PC-3 (cell line): ENCODE measurements at regions not wholly inside any gene's neighbourhood (a gene's known extent, or its start where the extent isn't known, plus 50 kb on each side); places are given as distances from the start of the nearest gene placed in this dataset.

Experiments used
- CTCF ChIP-seq: fragments of 300-600 bp; sonication (generic); conservative IDR thresholded peaks from 2 replicates; pipeline ENCODE4 v1.5.1; 2017; ENCODE audit warnings: antibody characterized with exemption, low read depth, mild to moderate bottlenecking, low read length
- EZH2 ChIP-seq: fragments of 300-600 bp; sonication (generic); IDR thresholded peaks from one replicate; pipeline ENCODE4 v1.6.1; 2017; ENCODE audit warnings: antibody characterized with exemption, mild to moderate bottlenecking, low read length; ENCODE audit not compliant: unreplicated experiment
- EZH2phosphoT487 ChIP-seq: fragments of 300-600 bp; sonication (generic); IDR thresholded peaks from 2 replicates; pipeline ENCODE4 v1.6.1; 2018; ENCODE audit warnings: mild to moderate bottlenecking, antibody characterized with exemption, low read length, borderline replicate concordance

DNA sequence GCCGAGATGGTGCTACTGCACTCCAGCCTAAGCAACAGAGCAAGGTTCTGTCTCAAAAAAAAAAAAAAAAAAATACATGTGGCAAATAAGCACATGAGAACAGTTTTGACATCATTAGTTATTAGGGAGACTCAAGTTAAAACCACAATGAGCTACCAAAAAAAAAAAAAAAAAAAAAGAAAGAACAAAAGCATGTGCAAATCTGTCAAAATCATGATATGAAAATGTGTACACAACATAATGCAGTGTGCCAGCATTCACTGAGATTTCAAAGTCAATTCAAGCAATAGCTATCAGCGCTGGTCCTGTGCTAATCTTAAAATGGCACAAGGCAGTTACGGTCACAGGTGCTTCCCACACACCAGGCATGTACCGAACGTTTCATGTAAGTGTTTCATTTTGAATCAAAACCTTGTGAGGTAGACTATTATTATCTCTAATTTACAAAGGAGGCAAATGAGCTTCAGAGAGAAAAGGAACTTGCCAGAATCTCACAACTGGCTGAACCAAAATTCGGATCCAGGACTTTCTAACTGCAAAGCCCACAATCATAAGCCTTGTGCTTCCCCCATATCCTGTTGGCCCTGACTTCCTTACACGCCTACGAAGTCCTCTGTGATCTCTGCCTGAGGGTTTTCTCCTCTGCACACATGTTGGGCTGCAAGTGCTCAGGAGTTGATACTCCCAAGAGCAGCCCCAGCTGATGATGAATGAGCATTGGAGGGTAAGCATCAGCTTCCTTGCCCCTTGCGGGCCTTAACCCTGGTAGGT lies 200.1 kb upstream of the PROK2 start:
- TF ChIP-seq CTCF (no peak), EZH2 (no peak), EZH2phosphoT487 (no peak)
